GM13977 (cell line): ENCODE measurements at regions not wholly inside any gene's neighbourhood (a gene's known extent, or its start where the extent isn't known, plus 50 kb on each side); places are given as distances from the start of the nearest gene placed in this dataset.
"Not testable (repeated sequence)": the region's sequence is repeated elsewhere in the genome, so short reads cannot be mapped to it uniquely, and the experiment has no call there.

Experiments used
- DNase-seq: peaks from one replicate; pipeline ENCODE4 v3.0.0; 2012; ENCODE audit warnings: low spot score
- CTCF ChIP-seq: IDR thresholded peaks from 2 replicates; pipeline ENCODE4 v1.5.1; 2012; ENCODE audit warnings: mild to moderate bottlenecking, control low read depth; ENCODE audit not compliant: insufficient read depth; ENCODE audit errors: extremely low read depth, missing control alignments
- in situ Hi-C: fragments of 300-500 bp; cut with MboI; formaldehyde crosslinking; loops from one replicate; pipeline ENCODE4 v1.12.0; 2022; ENCODE audit warnings: low sequenced_read_pairs, low pct_unique_long_range_greater_than_20kb, mixed read lengths, inconsistent platforms; ENCODE audit not compliant: unreplicated experiment

- TF ChIP-seq CTCF: no peak
- in situ Hi-C loops: no loop called here
- no peak for DNase-seq
These were observed 135.2 kb upstream of the RFLNA start for GRCh38 chr12:124159655-124160054.

- in situ Hi-C loops: no loop called here
These were observed 134.7 kb upstream of the RFLNA start for GRCh38 chr12:124160097-124160756.

GRCh38 chr12:124161402-124161801 lies 133.5 kb upstream of the RFLNA start:
- in situ Hi-C loops, DNase-seq: not testable (repeated sequence)

More at GRCh38 chr12:124160097-124160756, 134.7 kb upstream of the RFLNA start:
- DNase-seq: no peak
- no peak for TF ChIP-seq CTCF

GRCh38 chr12:124162151-124163110 lies 132.5 kb upstream of the RFLNA start:
- no peak for TF ChIP-seq CTCF
- in situ Hi-C loops: no loop called here
- no peak for DNase-seq

GRCh38 chr12:124165695-124166094 lies 129.2 kb upstream of the RFLNA start:
- no peak for DNase-seq
- in situ Hi-C loops: no loop called here
- no peak for TF ChIP-seq CTCF

- DNase-seq: no peak
- in situ Hi-C loops: no loop called here
- no peak for TF ChIP-seq CTCF
These were observed 127.8 kb upstream of the RFLNA start for GRCh38 chr12:124167141-124167540.
